Esophagus (tissue), 2 donors: ENCODE measurements at regions not wholly inside any gene's neighbourhood (a gene's known extent, or its start where the extent isn't known, plus 50 kb on each side); places are given as distances from the start of the nearest gene placed in this dataset.

Experiments used
- H3K27ac ChIP-seq, 2 donors: one replicate each; pipeline ENCODE4 v1.5.1; 2013; ENCODE audit warnings: low read depth in 2 of 2, mild to moderate bottlenecking in 2 of 2, inconsistent platforms in 1 of 2, low read length in 1 of 2, moderate library complexity in 1 of 2
- H3K27me3 ChIP-seq, 2 donors: one replicate each; pipeline ENCODE4 v1.6.1; 2013; ENCODE audit warnings: low read length in 2 of 2, control low read depth in 1 of 2, mild to moderate bottlenecking in 1 of 2; ENCODE audit not compliant: insufficient read depth in 2 of 2, control insufficient read depth in 1 of 2
- H3K36me3 ChIP-seq, 2 donors: one replicate each; pipeline ENCODE4 v1.6.1; 2013; ENCODE audit warnings: low read length in 1 of 2; ENCODE audit not compliant: control insufficient read depth in 2 of 2, insufficient read depth in 2 of 2
- H3K4me1 ChIP-seq, 2 donors: one replicate each; pipeline ENCODE4 v1.6.1; 2013; ENCODE audit warnings: low read length in 1 of 2; ENCODE audit not compliant: control insufficient read depth in 2 of 2, insufficient read depth in 2 of 2
- H3K4me3 ChIP-seq, 2 donors: one replicate each; pipeline ENCODE4 v1.5.1; 2013; ENCODE audit warnings: low read length in 2 of 2, mild to moderate bottlenecking in 2 of 2, low read depth in 1 of 2, moderate library complexity in 1 of 2
- H3K9me3 ChIP-seq, 2 donors: one replicate each; pipeline ENCODE4 v1.6.1; 2013; ENCODE audit warnings: mild to moderate bottlenecking in 2 of 2, low read depth in 1 of 2, low read length in 1 of 2, moderate library complexity in 1 of 2; ENCODE audit not compliant: control insufficient read depth in 2 of 2, insufficient read depth in 1 of 2
- WGBS, 2 donors: extraction: QIAGEN DNeasy Blood & Tissue Kit; methylation state at CpG; one replicate each; pipeline ENCODE4 v1.1.7; 2013; 5-methylcytosine and 5-hydroxymethylcytosine counted together
- donor health status: healthy with polysubstance abuse.
- donor health status: Bipolar disorder and iron deficiency.

GRCh38 chr22:47460861-47461260 lies 698.4 kb downstream of the TBC1D22A start:
- H3K27ac ChIP-seq: no peak overlapping the region
- H3K4me1 ChIP-seq: no peaks in the 10 kb centered on the region
- peaks cover 3% of the 10 kb centered on the region in 2 donors for H3K9me3 ChIP-seq
- 72% methylated on average over 5 of the region's 5 CpGs for WGBS, 2 donors
- no peak overlapping the region for H3K4me3 ChIP-seq
- peaks cover 0 to 1% of the 10 kb centered on the region in 2 donors for H3K27me3 ChIP-seq
- H3K36me3 ChIP-seq: no peaks in the 10 kb centered on the region

- Histone ChIP-seq H3K36me3 (no peaks in the 10 kb centered on the region), H3K4me3 (no peak overlapping the region), H3K27me3 (no peaks in the 10 kb centered on the region), H3K9me3 (peaks cover 1 to 3% of the 10 kb centered on the region in 2 donors), H3K4me1 (no peaks in the 10 kb centered on the region), H3K27ac (no peak overlapping the region)
- 70 to 72% methylated on average over 3 of the region's 3 CpGs for WGBS, 2 donors
Observed at GRCh38 chr22:47460176-47460575, 697.7 kb downstream of the TBC1D22A start.

- Histone ChIP-seq H3K4me1 (no peaks in the 10 kb centered on the region), H3K27ac (no peak overlapping the region), H3K27me3 (no peaks in the 10 kb centered on the region), H3K36me3 (no peaks in the 10 kb centered on the region), H3K4me3 (no peak overlapping the region), H3K9me3 (peaks cover 1 to 2% of the 10 kb centered on the region in 2 donors)
- WGBS, 2 donors: 88 to 91% methylated on average over 8 of the region's 8 CpGs
Observed at GRCh38 chr22:47458348-47458747, 695.9 kb downstream of the TBC1D22A start.

GRCh38 chr22:47457509-47458300 lies 695.3 kb downstream of the TBC1D22A start:
- Histone ChIP-seq H3K4me3 (no peak overlapping the region), H3K4me1 (no peaks in the 10 kb centered on the region), H3K9me3 (peaks cover 0 to 2% of the 10 kb centered on the region in 2 donors), H3K36me3 (no peaks in the 10 kb centered on the region), H3K27ac (no peak overlapping the region), H3K27me3 (no peaks in the 10 kb centered on the region)
- 89 to 90% methylated on average over 23 of the region's 23 CpGs for WGBS, 2 donors

- Histone ChIP-seq H3K4me1 (no peaks in the 10 kb centered on the region), H3K27me3 (no peaks in the 10 kb centered on the region), H3K9me3 (peaks cover 0 to 2% of the 10 kb centered on the region in 2 donors), H3K27ac (no peak overlapping the region), H3K36me3 (no peaks in the 10 kb centered on the region), H3K4me3 (no peak overlapping the region)
- WGBS, 2 donors: 69 to 71% methylated on average over 13 to 14 of the region's 14 CpGs
Observed at GRCh38 chr22:47457021-47457420, 694.6 kb downstream of the TBC1D22A start.

GRCh38 chr22:47456031-47456430 lies 693.6 kb downstream of the TBC1D22A start:
- Histone ChIP-seq H3K27me3 (no peaks in the 10 kb centered on the region), H3K4me1 (no peaks in the 10 kb centered on the region)
- 82 to 85% methylated on average over 11 of the region's 11 CpGs for WGBS, 2 donors

GRCh38 chr22:47453049-47453448 lies 690.6 kb downstream of the TBC1D22A start:
- H3K9me3 ChIP-seq: peaks cover 0 to 2% of the 10 kb centered on the region in 2 donors
- 91 to 92% methylated on average over 6 of the region's 6 CpGs for WGBS, 2 donors
- H3K27me3 ChIP-seq: no peaks in the 10 kb centered on the region
- no peaks in the 10 kb centered on the region for H3K4me1 ChIP-seq
- no peak overlapping the region for H3K27ac ChIP-seq
- H3K4me3 ChIP-seq: no peak overlapping the region
- H3K36me3 ChIP-seq: no peaks in the 10 kb centered on the region

More at GRCh38 chr22:47456031-47456430, 693.6 kb downstream of the TBC1D22A start:
- Histone ChIP-seq H3K27ac (no peak overlapping the region), H3K36me3 (no peaks in the 10 kb centered on the region), H3K9me3 (peaks cover 0 to 2% of the 10 kb centered on the region in 2 donors), H3K4me3 (no peak overlapping the region)

GRCh38 chr22:47452184-47452583 lies 689.7 kb downstream of the TBC1D22A start:
- H3K4me3 ChIP-seq: no peak overlapping the region
- H3K36me3 ChIP-seq: no peaks in the 10 kb centered on the region
- no peaks in the 10 kb centered on the region for H3K27me3 ChIP-seq
- H3K4me1 ChIP-seq: no peaks in the 10 kb centered on the region
- WGBS, 2 donors: 82 to 88% methylated on average over 2 of the region's 2 CpGs
- peaks cover 0 to 2% of the 10 kb centered on the region in 2 donors for H3K9me3 ChIP-seq
- H3K27ac ChIP-seq: no peak overlapping the region

- Histone ChIP-seq H3K9me3 (peaks cover 0 to 2% of the 10 kb centered on the region in 2 donors), H3K4me1 (no peaks in the 10 kb centered on the region), H3K36me3 (no peaks in the 10 kb centered on the region), H3K27ac (no peak overlapping the region), H3K4me3 (no peak overlapping the region), H3K27me3 (no peaks in the 10 kb centered on the region)
- 69 to 83% methylated on average over 9 of the region's 9 CpGs for WGBS, 2 donors
Observed at GRCh38 chr22:47450876-47451475, 688.5 kb downstream of the TBC1D22A start.
